ENCODE measurements at regions not wholly inside any gene's neighbourhood (a gene's known extent, or its start where the extent isn't known, plus 50 kb on each side); places are given as distances from the start of the nearest gene placed in this dataset.
A peak's percentile ranks its signal among the peaks of the same experiment; 100 is the strongest.
"Not testable (repeated sequence)": the region's sequence is repeated elsewhere in the genome, so short reads cannot be mapped to it uniquely, and the experiment has no call there.

- no peak for DNase-seq (ENCODE audit: low read depth in 4 of 4, low spot score in 1 of 4)
Measured at GRCh38 chr3:72536878-72537267, 311.4 kb downstream of the SHQ1 start.

DNA sequence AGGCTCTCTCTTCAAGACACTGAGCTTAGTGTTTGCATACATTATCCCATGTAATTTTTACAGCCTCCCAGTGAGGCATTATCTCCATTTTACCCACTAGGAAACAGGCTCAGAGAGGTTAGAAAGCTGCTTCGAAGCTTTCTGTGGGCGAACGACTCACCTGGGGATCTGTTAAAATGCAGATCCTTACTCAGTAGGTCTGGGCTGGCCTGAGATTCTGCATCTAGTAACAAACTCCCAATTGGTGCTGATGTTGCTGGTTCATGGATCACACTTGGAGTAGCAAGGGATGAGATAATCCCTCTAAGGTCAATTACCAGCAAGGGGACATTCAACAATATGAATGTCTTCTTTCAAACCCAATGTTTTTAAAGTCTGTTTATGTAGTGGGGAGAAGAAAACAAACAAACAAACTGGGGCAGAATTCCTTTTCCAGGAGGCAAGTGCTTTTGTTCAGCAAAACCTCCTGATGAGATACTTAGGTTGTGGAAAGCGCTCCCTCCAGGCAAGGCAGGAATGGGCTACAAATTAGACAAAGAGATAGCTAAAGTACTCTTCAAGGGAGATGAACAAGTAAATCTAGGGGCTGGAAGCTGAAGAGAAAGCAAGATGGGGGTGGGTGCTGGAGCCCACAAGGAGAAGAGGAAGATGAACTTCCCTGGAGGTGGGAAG lies 311.9 kb downstream of the SHQ1 start:
- no peak for DNase-seq (ENCODE audit: low read depth in 4 of 4, low spot score in 1 of 4)

DNA sequence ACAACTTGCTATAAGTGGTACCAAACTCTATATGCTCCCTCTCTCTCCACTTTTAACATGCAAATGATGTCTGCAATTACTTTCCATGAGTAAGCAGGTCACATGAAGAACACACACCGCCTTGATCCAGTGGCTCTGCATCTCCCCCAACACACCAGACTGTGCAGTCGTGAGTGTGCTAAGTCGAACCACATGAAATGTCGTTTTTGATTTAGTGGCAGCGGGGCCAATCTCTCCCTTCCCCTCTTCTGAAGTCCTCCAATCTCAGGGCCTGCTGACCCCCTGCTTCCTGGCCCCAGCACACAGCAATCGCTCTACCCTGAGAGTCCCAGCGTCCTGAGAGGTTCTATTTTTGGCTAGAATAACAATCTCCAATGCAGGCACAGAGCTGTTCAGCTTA lies 312.5 kb downstream of the SHQ1 start:
- no peak for DNase-seq (ENCODE audit: low read depth in 4 of 4, low spot score in 1 of 4)

GRCh38 chr3:72533591-72534473 lies 314.4 kb downstream of the SHQ1 start:
- DNase-seq (ENCODE audit: low read depth in 4 of 4, low spot score in 1 of 4), result no peak

GRCh38 chr3:72530426-72530825 lies 317.8 kb downstream of the SHQ1 start:
- no peak for DNase-seq (ENCODE audit: low read depth in 4 of 4, low spot score in 1 of 4)

GRCh38 chr3:72529081-72529480 lies 319.2 kb downstream of the SHQ1 start:
- no peak for DNase-seq (ENCODE audit: low read depth in 4 of 4, low spot score in 1 of 4)

DNA sequence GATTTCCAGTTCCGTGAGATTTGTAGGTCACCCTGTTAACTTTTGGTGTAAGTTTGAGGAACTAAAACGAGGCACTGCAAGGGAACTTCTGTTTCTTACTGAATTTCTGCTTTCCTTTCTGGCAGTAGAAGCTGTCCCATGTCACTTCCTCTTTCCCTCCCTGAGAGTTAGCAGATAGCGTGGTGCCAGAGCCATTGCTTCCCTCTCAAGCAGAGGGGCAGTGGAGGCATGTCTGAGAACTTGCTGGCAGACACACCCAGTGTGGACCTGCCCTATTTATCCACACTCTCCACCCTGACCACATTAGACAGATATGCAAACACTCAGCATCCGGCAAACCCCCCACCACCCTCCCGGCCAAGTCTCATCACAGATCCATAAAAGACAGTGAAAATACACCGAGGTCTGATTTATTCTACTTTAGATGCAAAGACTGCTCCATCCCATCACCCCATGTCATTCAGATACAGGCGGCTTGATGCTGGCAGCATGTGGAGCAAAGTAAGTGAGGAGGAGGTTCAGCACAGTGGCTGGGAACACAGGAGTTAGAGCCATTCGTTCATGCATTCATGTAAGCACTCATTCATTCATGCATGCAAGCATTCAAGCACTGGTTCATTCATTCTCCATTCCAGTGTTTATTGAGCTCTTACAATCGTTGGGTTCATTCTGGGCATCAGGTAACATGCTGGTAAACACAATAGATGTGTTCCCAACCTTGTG lies 324.7 kb downstream of the SHQ1 start:
- DNase-seq (ENCODE audit: low read depth in 4 of 4, low spot score in 1 of 4), result no peak

GRCh38 chr3:72520690-72521308 lies 327.4 kb downstream of the SHQ1 start:
- peak in 3 of 4 experiments; percentile 30 to 71 (median 50) for DNase-seq (ENCODE audit: low read depth in 4 of 4, low spot score in 1 of 4)

DNA sequence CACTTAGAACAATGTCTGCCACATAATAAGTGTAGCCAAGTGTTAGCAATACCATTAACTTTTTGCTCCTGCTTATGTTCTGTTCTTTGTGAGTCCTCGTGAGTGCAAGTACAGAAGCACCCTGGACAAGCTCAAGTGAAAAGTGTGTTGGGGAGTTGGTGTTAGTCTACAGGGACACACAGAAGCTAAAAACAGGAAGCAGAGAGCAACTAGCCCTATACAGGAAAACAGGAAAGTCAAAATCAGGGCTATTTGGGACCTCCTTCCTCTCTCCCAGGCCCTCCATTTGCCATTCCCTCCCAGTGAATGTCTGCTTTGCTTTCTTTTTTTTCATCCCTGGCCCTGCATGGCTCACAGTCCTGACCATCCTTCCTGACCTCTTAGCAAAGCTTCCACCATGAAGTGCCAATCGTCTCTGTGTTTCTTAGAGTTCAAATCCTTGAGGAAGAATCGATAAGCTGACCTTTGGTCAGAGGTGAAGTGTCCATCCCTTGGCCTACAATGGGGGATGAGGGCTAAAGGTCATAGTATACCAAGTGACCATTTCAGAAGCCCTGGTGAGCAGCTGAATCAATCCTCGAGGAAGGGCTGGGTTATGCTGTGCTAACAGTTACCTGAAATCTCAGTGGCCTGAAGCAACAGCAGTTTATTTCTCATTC lies 328.2 kb downstream of the SHQ1 start:
- DNase-seq (ENCODE audit: low read depth in 4 of 4, low spot score in 1 of 4), result no peak

DNA sequence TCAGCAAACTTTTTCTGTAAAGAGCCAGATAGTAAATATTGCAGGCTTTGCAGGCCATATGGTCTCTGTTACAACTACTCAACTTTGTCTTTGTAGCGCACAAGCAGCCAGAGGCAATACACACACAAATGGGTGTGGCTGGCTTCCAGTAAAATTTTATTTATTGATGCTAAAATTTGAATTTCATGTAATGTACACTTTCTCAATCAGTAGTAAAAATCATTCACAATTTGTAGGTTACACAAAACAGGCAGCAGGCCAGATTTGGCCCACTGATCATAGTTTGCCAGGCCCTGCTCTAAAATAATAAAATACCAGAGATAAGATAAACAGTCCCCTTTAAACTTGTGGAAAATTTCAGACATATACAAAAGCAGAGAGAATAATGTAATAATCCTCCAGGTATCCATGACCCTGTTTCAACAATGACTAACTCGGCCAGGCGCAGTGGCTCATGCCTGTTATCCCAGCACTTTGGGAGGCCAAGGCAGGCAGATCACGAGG lies 330.3 kb downstream of the SHQ1 start:
- DNase-seq (ENCODE audit: low read depth in 4 of 4, low spot score in 1 of 4), result no peak

DNA sequence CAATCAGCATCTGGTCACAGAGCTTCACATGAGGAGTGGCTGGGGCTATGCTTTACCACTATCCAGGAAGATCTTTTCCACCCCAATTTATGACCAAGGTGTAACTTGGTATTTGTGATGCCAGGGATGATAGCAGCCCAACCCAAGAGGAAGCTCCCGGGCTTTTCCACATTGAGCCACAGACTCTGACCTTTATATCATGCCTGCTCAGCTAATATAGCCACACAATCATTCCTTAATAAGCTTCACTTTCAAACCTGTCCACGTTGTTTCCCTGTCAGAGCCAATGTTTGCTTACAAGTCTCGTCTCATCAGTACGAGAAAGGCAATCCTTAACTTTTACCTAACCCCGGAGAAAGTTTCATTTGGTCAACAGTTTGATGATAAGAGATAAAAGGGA lies 330.9 kb downstream of the SHQ1 start:
- no peak for DNase-seq (ENCODE audit: low read depth in 4 of 4, low spot score in 1 of 4)

DNA sequence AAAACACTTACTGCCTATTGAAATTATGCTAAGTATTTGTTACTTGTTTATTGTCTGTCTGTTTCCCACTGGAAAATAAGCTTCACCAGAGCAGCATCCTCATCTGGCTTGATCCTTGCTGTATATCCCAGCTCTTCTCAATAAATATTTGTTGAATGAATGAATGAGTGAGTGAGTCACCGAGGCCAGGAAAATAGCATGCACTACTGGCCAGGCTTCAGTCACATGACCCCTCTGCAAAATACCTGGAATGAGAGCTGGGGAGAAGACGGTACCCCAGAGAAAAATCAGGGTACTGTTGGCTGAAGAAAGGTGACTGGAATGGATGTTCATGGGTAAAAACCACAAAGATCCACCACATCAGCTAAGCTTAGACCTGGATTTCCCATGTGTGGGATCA lies 331.9 kb downstream of the SHQ1 start:
- no peak for DNase-seq (ENCODE audit: low read depth in 4 of 4, low spot score in 1 of 4)

DNA sequence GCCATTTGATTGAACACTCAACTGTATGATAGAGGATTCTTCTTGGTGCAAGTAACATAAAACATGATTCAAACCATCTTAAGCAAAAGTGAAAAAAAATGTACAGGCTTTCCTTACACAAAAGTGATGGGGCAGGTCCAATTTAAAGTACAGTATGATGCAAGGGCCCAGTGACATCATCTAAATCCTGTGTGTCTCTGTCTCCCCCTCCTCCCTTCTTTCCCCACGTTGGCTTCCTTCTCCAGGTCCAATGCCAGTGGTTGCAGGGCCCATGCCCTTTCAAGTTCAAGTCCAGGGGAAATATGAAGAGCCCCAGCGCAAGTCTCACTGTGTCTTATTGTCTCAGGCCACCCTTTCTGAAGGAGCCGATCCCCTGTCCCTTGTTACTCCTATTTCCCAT lies 332.3 kb downstream of the SHQ1 start:
- DNase-seq (ENCODE audit: low read depth in 4 of 4, low spot score in 1 of 4), result no peak

DNA sequence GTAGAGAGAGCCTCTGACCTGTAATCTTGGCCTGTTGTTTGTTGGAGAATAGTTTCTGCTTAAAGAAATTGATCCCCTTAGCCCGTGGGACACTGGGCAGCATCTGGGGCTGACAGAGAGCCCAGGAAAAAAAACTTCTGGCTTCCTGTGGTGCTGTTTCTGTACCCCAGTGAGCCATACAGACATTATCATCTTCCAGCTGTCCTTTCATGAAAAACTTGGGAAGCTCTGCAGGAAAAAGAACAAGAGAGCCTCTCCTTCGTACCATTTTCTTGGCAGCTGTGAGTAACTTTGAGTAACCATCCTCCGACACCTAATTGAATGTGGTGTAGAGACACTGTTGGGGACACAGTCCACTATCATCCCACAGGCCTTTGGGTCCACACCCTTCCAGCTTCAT lies 333.0 kb downstream of the SHQ1 start:
- DNase-seq (ENCODE audit: low read depth in 4 of 4, low spot score in 1 of 4), result no peak

DNA sequence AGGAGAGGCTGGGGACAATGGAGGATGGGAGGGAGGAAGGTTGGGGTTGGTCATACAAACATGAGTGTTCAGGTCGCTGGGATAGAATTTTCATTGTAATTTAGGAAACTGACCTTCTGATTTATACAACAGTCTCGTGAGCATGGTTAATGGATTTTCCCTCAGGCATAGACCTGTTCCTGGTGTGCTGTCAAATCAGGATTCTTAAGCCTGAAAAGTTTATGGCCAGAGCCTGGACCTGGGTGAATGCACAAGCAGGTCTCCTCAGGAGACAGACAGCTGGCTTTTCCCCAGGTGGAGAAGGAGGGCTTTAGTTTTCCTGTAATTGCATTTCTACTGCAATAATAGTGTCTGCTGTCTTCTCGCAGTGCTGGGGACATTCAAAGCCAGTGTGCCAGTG lies 338.0 kb downstream of the SHQ1 start:
- no peak for DNase-seq (ENCODE audit: low read depth in 4 of 4, low spot score in 1 of 4)

DNA sequence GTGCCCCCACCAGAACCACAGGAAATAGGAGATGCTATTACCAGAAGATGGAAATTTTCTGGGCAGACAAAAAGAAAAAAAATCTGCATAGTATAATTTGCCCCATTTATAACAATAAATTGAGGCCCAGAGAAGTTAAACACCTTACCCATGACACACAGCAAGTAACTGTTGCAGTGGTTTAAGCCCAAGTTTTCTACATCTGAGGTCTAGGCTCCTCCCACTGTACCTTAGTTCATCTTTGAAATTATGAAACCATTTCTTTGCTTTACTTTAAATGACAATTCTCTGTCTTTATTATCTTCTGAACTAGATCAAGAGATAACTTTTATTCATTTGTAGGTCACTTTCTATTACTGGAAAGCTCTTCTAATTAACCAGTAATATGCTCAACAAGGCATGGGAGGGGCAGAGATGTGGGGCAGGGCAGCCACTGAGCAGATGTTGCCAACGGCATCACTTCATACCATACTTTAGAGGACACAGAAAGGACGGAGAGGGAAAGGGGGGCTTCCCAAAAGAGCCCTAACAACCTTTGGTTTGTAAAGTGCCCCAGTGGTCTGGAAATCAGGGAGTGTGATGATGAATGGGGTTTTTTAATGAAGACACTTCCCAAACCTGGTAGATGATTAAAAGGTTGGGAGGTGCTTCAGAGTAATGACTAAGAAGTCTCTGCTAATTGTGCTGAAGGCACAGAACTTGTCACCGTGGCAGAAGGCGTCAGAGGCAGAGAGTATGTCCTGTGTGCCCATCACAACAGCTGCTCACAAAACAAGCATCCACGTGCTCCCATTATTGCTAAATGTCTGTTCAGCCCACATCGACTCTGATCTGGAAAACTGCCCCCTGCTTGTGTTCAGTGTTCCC lies 342.5 kb downstream of the SHQ1 start:
- DNase-seq (ENCODE audit: low read depth in 4 of 4, low spot score in 1 of 4), result no peak

- DNase-seq (ENCODE audit: low read depth in 4 of 4, low spot score in 1 of 4), result not testable (repeated sequence)
Measured at GRCh38 chr3:72497501-72497900, 350.7 kb downstream of the SHQ1 start.

- DNase-seq (ENCODE audit: low read depth in 4 of 4, low spot score in 1 of 4), result no peak
Measured at GRCh38 chr3:72496051-72496670, 352.1 kb downstream of the SHQ1 start.

GRCh38 chr3:72494626-72495025 lies 353.6 kb downstream of the SHQ1 start:
- DNase-seq (ENCODE audit: low read depth in 4 of 4, low spot score in 1 of 4), result no peak
